ENCODE measurements at regions not wholly inside any gene's neighbourhood (a gene's known extent, or its start where the extent isn't known, plus 50 kb on each side); places are given as distances from the start of the nearest gene placed in this dataset.

DNA sequence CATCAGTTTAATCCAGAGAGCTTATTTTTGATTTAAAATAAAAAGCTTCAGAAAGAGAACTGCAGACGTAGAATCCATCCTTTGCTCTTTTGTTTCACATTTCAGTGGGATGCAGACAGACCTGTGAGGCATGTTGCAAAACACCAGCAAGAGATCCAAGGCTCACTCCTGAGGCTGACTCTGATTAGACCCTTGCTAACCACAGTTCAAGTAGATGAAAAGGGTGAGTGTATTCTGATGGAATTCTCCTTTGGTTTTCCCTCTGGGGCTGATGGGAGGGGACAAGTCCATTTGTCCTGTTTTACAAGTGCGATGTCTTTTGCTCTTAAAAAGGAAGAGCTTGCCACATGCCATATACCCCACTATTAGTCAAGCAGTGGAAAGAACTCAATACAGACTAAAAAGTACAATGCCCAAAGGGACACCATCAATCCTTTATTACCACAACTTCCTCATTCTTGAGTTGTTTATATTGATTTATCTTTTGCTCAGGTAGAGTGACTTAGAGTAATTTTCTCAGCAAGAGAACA lies 772.7 kb downstream of the MAFB start:
- DNase-seq (ENCODE audit: low spot score), result no peak

DNA sequence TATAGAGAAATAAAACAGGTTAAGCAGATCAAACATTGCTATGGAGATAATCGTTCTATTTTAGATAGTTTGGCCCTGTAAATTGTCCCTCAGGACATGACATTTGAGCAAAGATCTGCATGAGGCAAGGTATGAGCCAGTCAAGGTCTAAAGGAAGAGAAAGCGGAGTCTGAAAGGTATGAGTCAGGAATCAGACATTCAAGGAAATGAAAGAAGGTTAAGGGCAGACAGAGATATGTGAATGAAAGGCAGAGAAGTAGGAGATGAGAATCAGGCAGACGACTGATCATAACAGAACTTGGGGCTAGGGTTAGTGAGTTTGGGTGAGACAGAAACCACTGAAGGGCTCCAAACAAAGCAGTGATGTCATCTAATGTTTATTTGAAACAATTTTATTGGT lies 775.8 kb downstream of the MAFB start:
- no peak for DNase-seq (ENCODE audit: low spot score)

DNA sequence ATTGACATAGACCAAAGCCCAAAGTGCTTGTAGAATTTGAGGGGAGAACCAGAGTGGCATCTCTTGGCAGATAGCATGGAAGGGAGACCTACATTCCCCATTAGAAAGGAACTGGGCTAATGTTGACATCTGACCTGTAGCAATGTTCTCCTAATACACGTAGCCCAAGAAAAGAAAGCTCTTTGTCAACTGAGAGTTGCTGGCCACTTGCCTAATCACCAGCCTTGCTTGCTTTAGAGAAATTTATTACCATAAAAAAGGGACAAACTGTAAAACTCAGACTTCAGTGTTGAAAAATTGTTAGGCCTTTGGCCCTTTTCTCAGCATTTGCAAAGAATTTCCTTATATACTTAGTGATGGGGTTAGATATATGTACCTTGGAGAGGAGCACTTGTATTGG lies 777.5 kb downstream of the MAFB start:
- no peak for DNase-seq (ENCODE audit: low spot score)

DNA sequence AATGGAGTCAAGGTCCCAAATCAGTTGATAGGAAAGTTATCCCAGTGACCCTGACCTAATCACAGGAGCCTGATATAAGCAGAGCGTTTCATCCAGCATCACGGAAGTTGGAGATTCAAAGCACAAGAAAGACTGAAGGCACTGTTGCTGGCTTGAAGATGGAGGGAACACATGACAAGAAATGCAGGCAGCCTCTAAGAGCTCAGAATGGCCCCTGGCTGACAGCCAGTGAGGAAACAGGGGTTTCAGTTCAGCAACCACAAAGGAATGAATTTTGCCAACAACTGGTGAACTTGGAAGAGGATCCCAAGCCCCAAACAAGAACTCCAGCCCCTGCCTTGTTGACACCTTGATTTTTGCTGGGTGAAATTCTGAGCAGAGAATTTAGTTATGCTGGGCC lies 778.5 kb downstream of the MAFB start:
- no peak for DNase-seq (ENCODE audit: low spot score)

DNA sequence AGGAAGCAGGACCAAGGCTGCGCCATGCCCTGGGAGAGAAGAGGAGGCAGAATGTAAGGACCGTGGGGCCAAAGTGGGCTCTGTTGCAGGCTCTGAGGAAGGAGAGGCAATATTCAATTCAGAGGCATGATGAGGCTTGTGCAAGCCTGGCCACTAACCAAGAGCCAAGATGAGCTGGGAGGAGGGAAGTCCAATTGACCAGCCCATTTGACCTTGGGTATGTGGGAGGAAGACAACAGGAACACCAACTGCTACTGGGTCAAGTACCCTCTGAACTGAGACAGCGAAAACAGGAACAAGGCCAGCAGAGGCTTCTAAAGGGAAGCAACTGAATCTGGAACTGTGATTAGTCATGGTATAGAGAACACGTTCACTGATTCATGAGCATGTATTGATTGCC lies 779.6 kb downstream of the MAFB start:
- no peak for DNase-seq (ENCODE audit: low spot score)

DNA sequence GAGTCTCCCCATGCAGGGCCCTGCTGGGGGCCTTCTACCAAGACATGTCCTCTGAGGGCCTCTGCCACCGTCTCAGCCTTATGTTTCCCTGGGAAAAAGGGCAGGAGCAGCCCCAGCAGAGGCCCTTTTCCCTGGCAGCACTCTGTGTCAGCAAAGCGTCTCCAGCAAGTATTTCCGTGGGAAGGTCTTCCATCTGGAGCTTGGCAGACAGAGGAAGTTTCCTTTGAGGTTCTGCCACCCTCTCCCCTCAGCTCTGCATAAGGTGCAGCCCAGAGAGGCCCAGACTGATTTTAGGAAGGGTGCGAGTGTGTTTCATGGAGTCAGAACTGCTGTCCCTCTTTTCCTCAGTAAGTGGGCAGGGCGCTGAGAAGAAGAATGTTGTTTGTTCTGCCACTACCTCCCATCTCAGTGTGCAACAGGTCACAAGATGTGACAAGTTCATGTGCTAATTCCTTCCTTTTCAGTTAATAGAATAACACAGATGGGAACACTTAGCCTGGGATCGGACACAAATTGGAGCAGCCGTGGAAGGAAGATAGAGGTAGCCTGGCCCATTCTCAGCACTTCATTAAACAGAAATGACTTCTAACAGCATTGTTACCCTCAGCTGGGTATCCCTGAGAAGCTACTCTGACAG lies 784.4 kb downstream of the MAFB start:
- no peak for DNase-seq (ENCODE audit: low spot score)

DNA sequence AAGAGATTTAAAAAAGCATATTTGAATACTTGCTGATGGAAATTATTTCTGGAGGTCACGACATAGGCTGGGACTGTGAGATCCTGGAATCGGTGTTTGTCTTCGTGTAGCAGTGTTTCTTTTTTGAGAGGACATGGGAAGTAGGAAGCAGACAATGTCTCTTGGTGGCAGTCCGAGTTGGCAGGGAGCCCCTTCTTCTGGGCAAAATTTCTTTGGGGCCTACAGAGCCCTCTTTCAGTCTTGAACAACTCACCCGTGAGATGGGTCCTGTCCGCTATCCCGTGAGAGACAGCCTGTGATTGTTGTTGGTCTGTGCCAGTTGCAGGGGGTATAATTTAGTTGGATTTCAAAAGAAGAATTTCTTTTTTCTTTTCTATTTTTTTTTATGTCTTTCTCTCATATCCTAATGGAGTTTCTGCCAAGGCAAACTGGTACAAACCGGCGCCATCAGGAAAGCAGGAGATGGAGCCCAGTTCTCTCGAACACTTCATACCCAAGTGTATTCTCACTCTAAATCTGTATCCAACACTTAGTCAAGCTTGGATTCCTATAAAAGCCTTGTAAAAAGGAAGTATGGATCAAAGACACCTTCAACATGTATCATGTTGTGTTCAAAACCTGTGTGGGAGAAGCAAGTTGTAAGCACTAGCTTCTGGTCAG lies 785.1 kb downstream of the MAFB start:
- DNase-seq (ENCODE audit: low spot score), result no peak

DNA sequence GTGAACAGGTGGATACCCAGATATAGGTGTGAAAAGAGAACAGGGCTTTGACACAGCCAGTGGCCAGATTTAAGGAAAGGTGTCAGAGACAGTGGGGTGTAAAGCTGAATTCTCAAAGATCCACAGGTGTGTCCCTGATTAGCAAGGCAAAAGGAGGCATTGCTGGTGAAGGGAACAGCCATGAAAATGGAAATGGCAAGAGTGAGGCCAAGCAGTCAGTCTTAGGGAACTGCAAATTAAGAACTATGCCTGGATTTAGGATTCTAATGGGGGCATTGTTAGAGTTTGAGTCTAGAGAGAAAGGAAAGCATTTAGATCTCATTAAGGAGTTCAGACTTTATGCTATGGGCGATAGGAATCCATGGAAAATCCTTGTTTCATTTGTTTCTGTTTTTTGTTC lies 789.2 kb downstream of the MAFB start:
- DNase-seq (ENCODE audit: low spot score), result no peak

DNA sequence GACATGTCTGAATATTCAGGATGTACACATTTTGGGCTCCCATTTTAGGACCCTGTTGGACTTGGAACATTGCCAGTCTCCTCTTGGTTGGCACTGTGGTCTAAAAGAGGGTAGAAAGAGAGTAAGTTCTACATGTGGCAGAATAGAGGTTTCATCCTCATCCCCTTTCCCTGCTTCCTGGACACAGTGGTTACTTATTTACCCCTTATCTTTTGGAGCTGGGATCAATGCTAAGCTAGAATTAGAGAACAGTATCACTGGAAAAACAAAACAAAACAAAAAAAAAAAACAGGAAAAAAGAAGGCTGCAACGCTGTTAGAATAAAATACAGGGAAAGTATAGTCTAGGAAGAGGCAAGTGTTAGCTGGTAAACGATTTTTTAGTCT lies 790.6 kb downstream of the MAFB start:
- no peak for DNase-seq (ENCODE audit: low spot score)

DNA sequence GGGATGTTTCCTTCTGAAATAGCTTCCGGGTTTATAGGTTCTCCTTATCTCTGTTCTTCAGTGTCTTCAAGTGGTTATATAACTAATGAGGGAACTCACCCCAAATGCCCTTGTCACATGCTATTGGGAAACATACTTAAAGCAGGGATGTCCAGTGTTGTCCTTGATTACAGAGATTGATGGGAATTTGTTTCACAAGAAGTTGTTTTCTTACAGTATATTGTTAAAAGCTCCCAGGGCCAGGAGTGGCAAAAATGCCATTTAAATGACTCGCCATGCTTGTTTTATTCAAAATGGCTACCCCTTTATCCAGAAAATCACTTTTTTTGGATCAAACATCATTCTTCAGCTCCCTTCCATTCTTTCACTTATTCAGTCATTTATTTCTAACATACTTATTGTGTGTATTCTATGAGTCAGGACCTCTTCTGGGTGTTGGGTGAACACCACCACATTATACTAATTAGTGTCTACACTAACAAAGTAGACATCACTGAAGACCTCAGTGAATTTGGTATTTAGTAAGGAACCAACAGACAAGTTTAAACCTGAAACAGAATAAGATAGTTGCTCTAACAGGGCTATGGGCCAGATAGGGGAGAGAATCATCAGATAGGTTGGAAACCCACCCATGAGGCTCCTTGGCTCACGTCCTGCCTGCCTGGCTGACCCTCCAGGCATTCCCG lies 791.1 kb downstream of the MAFB start:
- DNase-seq (ENCODE audit: low spot score), result no peak

DNA sequence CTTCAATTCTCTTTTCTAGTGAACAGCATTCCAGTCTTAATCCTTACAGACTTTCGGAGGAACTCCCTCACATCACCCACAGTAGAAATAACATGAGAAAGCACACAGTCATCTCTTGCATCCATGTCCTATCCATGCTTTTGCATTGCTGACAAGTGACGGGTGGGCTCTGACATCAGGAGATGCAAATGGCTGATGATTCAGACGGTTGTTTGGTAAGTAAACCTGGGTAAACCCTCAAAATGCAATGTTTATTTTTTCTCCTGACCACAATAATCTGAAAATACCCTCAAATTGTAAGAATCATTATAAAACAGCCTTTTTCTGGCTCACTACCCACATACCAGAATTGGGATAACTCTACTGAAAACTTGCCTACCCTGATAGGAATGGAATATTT lies 792.0 kb downstream of the MAFB start:
- no peak for DNase-seq (ENCODE audit: low spot score)

DNA sequence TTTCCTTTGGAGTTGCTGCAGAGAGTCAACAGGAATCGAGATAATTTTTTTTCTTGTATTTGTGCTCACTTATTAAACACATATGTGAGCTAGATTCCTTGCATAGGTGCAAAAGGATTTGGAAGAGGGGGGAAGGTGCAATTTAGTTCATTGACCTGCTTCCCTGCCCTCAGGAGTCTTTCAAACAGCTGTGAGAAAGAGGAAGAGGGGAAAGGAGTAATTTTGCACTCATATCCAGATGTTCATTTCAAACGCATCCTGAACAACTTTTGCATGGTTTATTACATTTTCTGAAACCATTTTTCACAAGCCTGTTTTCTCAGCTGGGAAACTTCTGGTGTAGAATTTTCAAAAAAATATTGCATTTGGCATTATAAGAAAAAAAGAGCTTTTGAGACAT lies 795.0 kb downstream of the MAFB start:
- no peak for DNase-seq (ENCODE audit: low spot score)

DNA sequence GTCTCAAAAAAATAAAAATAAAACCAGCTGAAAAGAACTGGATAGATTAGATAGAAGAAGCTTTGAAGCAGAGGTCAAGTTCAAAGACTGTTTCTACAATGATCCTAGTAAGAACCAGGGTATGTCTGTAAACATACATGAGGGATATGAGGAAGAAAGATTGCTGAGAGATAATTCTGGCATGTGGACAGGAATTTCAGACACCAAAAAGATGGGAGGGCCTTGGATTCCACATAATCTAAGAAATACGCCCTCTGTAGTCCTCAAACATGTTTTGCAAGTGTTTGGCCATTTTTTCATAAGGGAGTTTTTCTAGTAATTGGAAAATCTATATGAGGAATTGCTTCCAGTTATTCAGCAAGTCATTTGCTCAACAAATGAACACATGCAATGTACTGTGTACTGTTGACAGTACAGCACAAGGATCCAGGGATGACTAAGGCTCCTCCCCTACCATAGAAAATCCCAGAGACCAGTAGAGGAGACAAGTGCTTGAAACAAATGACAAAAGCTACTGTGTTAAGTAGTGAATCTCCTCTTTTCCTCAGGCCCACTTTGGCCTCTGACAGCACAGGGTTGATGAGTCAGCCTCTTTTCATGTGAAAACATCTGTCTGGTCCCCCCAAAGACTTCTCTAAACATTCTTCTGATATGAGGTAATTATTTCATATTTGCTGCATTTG lies 795.9 kb downstream of the MAFB start:
- DNase-seq (ENCODE audit: low spot score), result peak; percentile 6

DNA sequence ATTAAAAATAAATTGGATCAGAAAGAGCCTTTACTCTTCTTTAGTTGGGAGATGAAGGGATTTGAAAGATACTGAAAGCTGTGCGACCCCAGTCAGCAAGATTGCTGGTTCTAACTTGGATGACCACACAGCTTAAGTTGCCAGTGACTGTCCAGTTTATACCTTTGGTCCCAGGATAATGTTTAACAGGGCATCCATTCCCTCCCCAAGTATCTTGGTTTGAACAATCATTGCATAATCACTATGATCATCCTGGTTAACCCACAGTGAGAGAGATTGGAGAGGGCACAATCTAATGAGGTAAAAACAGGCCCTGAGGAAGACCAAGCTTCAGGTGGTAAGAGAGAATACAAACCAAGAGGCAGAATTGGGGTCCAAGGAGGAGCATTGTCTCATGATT lies 798.3 kb downstream of the MAFB start:
- DNase-seq (ENCODE audit: low spot score), result no peak

DNA sequence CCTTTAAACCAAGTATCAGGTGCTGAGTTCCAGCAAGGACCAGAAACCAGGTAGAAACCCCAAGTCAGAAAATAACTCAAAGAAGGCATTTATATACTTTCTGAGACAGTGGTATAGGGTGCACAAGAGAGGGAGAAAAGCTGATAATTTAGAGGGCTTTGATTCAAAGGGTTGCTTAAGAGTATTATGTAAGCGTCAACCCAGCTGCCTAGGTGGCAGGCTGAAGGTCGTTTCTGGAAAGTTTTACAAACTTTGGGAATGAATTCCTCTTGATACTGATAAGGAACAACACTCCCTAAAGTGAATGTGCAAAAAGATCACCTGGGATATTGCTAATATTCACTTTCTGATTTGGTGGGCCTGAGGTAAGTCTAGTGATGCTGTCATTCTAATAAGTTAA lies 800.7 kb downstream of the MAFB start:
- no peak for DNase-seq (ENCODE audit: low spot score)

DNA sequence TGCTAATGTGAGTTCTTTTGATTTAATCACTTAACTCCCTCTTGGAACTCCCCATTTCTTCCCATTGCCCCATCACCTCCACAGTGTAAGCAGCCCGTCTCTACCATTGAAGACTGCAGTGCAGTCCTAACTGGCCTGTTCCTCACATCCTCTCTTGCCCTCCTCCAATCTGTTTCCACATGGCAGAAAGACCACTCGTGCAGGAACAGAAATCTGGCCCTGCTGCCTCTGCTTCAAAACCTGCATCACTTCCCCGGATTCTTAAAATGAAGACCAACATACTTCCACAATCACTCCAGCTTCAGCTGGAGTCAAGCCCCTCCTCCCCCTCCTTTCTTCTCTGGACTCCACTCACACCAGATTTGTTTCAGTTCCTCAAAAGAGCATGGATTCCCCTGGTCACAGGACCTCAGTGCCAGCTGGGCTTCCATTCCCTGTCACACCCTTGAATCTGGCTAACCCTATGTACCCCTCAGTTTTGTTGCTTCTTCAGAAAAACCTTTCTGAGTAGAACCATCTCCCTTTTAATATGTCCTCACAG lies 802.3 kb downstream of the MAFB start:
- DNase-seq (ENCODE audit: low spot score), result no peak

DNA sequence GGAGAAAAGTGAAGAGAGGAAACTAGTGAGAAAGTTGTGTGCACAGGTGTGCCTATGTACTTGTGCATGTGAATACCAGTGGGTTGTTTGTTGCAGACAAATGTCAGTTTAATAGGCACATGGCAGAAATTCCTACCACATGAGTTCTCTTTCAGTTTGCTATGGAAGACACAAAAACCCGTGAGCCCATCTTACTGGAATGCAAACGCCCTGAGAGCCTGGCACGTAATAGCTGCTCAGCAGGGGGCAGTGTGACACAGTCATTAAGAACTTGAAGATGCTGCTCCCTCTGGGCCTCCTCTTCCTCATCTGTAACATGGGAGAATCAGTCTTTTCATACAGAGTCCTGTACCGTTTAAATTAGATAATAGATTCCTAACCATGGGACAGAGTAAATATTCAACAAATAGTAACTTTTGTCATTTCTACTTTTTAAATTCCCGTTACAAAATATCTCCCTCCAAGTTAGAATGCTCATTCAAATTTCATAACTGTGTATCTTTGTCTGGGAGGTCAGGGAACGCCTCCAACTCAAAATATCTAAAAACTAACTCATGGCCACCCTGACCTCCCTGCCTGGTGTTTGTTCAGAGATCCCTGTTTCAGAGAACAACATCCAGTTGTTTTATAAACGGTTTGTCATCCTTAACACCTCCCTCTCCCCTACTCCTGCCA lies 802.9 kb downstream of the MAFB start:
- peak; percentile 85 for DNase-seq (ENCODE audit: low spot score)

DNA sequence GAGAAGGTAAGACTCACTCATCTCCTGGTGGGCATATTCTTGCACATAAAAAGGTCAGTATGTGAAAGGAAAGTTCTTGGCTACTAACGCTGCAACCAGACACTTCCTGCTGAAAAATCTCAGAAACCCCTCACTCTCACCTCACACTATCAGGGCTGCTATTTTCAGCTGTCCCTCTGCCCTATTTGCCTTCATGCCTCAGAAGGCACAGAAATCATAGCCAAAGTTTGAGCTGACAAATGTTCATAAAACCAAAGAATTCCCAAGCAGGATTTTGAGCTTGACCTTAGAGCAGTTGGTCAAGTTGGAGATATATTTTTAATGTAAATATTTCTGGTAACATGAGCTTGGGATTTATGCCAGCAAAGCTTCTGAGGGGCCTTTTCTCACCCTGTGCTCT lies 806.2 kb downstream of the MAFB start:
- DNase-seq (ENCODE audit: low spot score), result no peak

DNA sequence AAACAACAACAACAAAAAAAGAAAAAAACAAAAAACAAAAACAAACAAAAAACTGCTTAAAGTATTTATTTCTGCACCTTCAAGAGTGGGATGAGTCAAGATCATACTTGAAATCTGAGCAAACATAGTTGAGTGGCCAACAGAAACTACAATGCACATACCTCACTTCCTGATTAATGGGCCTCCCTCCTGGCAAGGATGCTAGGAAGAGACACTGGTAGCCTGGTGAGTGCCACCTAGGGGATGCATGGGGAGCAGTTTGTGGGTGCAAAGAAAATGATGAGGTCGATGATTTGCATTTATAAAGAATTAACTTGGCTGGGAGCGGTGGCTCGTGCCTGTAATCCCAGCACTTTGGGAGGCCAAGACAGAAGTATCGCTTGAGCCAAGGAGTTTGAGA lies 808.1 kb downstream of the MAFB start:
- peak; percentile 68 for DNase-seq (ENCODE audit: low spot score)

DNA sequence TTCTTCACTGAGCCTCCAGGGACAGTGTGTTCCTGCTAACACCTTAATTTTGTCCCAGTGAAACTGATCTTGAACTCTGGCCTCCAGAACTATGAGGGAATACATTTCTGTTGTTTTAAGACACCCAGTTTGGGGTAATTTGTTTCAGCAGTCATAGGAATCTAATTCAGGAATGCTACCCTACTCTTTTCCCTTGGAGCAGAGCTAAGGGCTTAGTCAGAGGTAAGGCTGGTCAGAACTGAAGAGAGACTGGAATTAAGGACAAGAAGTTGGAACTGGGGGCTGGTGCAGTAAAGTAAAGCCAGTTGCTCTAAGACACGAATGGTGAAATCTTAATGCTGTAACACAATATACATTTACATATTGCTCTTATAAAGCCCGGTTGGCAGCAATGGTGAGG lies 809.7 kb downstream of the MAFB start:
- no peak for DNase-seq (ENCODE audit: low spot score)

DNA sequence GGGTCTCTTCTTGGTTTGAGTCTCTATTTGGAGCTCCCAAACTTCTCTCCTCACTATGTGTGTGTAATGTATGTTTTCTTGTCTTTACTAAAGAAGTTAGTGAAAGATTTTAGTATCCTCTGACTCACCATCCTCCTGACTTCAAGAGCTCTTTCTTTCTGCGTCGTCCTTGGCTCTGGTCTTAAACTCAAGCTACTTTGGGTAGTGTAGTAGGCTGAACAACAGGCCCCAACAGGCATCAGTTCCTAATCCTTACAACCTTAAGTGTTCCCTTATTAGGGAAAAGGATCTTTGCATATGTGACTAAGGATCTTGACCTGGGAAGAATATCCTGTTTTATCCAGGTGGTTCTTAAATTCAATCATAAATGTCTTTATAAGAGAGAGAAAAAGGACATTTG lies 810.2 kb downstream of the MAFB start:
- DNase-seq (ENCODE audit: low spot score), result no peak

DNA sequence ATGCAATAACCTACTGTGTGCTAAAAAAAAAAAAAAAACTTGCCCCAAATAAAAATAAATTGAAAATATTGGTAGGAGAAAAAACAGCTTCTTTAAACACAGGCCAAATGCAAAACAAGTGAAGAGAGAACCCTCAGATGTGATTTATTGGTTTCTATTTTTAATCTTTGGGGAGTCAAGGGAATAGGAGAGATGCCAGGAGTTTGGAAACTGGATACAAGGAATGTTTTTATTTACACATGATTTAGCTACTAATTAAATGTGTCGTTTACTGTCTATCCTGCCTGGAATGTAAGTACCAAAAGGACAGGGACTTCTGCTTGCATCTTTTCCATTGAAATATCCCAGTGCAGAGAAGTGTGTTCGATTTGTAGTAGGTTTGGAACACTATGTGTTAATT lies 810.7 kb downstream of the MAFB start:
- no peak for DNase-seq (ENCODE audit: low spot score)
